HG02571 (cell line): ENCODE measurements at regions not wholly inside any gene's neighbourhood (a gene's known extent, or its start where the extent isn't known, plus 50 kb on each side); places are given as distances from the start of the nearest gene placed in this dataset.

ENCODE experiments used
- ATAC-seq: cut with Tn5 transposase; IDR thresholded peaks from one replicate; pipeline ENCODE4 v1.9.1; 2021; ENCODE audit warnings: mild to moderate bottlenecking, moderate library complexity; ENCODE audit not compliant: unreplicated experiment

GRCh38 chr2:107595749-107596148 is 230.9 kb upstream of the RGPD4 start:
- ATAC-seq, result no peak

GRCh38 chr2:107597507-107597906 is 229.2 kb upstream of the RGPD4 start:
- no peak for ATAC-seq

GRCh38 chr2:107602801-107603200 is 223.9 kb upstream of the RGPD4 start:
- ATAC-seq, result no peak

GRCh38 chr2:107607054-107607453 is 219.6 kb upstream of the RGPD4 start:
- ATAC-seq, result no peak

GRCh38 chr2:107607473-107607872 is 219.2 kb upstream of the RGPD4 start:
- ATAC-seq, result no peak

GRCh38 chr2:107615039-107615438 is 211.7 kb upstream of the RGPD4 start:
- no peak for ATAC-seq

- no peak for ATAC-seq
Measured at GRCh38 chr2:107618769-107619168, 207.9 kb upstream of the RGPD4 start.

- ATAC-seq, result no peak
Measured at GRCh38 chr2:107621186-107622165, 205.2 kb upstream of the RGPD4 start.

GRCh38 chr2:107622741-107623310 is 203.9 kb upstream of the RGPD4 start:
- no peak for ATAC-seq

- no peak for ATAC-seq
Measured at GRCh38 chr2:107625982-107626381, 200.7 kb upstream of the RGPD4 start.

GRCh38 chr2:107627164-107627563 is 199.5 kb upstream of the RGPD4 start:
- ATAC-seq, result no peak

GRCh38 chr2:107627926-107628325 is 198.8 kb upstream of the RGPD4 start:
- ATAC-seq, result no peak

- ATAC-seq, result no peak
Measured at GRCh38 chr2:107633580-107634147, 193.0 kb upstream of the RGPD4 start.

GRCh38 chr2:107634172-107634571 is 192.5 kb upstream of the RGPD4 start:
- no peak for ATAC-seq

- no peak for ATAC-seq
Measured at GRCh38 chr2:107635883-107636282, 190.8 kb upstream of the RGPD4 start.

- ATAC-seq, result no peak
Measured at GRCh38 chr2:107645586-107645985, 181.1 kb upstream of the RGPD4 start.

- no peak for ATAC-seq
Measured at GRCh38 chr2:107648781-107649404, 177.8 kb upstream of the RGPD4 start.

- ATAC-seq, result no peak
Measured at GRCh38 chr2:107657049-107657448, 169.6 kb upstream of the RGPD4 start.

GRCh38 chr2:107663632-107664031 is 163.1 kb upstream of the RGPD4 start:
- ATAC-seq, result no peak

GRCh38 chr2:107669335-107669734 is 157.4 kb upstream of the RGPD4 start:
- ATAC-seq, result no peak

- no peak for ATAC-seq
Measured at GRCh38 chr2:107681936-107682335, 144.8 kb upstream of the RGPD4 start.
